Small intestine (tissue), 7 donors: ENCODE measurements at regions not wholly inside any gene's neighbourhood (a gene's known extent, or its start where the extent isn't known, plus 50 kb on each side); places are given as distances from the start of the nearest gene placed in this dataset.
A peak's percentile ranks its signal among the peaks of the same experiment; 100 is the strongest.

Experiments
- DNase-seq, 2 donors: peaks; one replicate each; pipeline versions ENCODE4 v3.0.0 to v3.0.0-alpha.2; 2013
- FAIRE-seq: peaks from 2 replicates; lab custom pipeline; 2012; peaks lifted over from hg19 to GRCh38; lab: Jason Lieb, UNC
- H3K27ac ChIP-seq, 3 donors: one replicate each; pipeline ENCODE4 v1.5.1; 2013; ENCODE audit warnings: low read length in 2 of 3, mild to moderate bottlenecking in 2 of 3, control low read depth in 1 of 3, inconsistent platforms in 1 of 3, low read depth in 1 of 3, moderate library complexity in 1 of 3
- H3K27me3 ChIP-seq, 3 donors: one replicate each; pipeline ENCODE4 v1.6.1; 2013; ENCODE audit warnings: low read length in 3 of 3, inconsistent platforms in 1 of 3; ENCODE audit not compliant: control insufficient read depth in 3 of 3, insufficient read depth in 3 of 3
- H3K36me3 ChIP-seq, 3 donors: one replicate each; pipeline ENCODE4 v1.6.1; 2013; ENCODE audit warnings: low read length in 3 of 3, inconsistent platforms in 1 of 3, low read depth in 1 of 3, mild to moderate bottlenecking in 1 of 3, moderate library complexity in 1 of 3; ENCODE audit not compliant: control insufficient read depth in 3 of 3, insufficient read depth in 2 of 3
- H3K4me1 ChIP-seq, 3 donors: one replicate each; pipeline ENCODE4 v1.6.1; 2013; ENCODE audit warnings: low read length in 2 of 3, inconsistent platforms in 1 of 3, low read depth in 1 of 3, mild to moderate bottlenecking in 1 of 3, moderate library complexity in 1 of 3; ENCODE audit not compliant: control insufficient read depth in 3 of 3, insufficient read depth in 2 of 3
- H3K4me3 ChIP-seq, 3 donors: one replicate each; pipeline ENCODE4 v1.5.1; 2013; ENCODE audit warnings: low read length in 3 of 3, control low read depth in 1 of 3, inconsistent platforms in 1 of 3, low read depth in 1 of 3, mild to moderate bottlenecking in 1 of 3, moderate library complexity in 1 of 3
- H3K9me3 ChIP-seq, 2 donors: one replicate each; pipeline ENCODE4 v1.6.1; 2013; ENCODE audit warnings: low read depth in 1 of 2, low read length in 1 of 2; ENCODE audit not compliant: control insufficient read depth in 2 of 2, insufficient read depth in 1 of 2
- WGBS, 3 donors: extraction: QIAGEN DNeasy Blood & Tissue Kit; methylation state at CpG; one replicate each; pipeline ENCODE4 v1.1.7; 2013; 5-methylcytosine and 5-hydroxymethylcytosine counted together
- donor health status: healthy with polysubstance abuse.
- donor health status: control.
- donor health status: control.
- donor health status: Bipolar disorder and iron deficiency.
- donor health status: healthy.

DNA sequence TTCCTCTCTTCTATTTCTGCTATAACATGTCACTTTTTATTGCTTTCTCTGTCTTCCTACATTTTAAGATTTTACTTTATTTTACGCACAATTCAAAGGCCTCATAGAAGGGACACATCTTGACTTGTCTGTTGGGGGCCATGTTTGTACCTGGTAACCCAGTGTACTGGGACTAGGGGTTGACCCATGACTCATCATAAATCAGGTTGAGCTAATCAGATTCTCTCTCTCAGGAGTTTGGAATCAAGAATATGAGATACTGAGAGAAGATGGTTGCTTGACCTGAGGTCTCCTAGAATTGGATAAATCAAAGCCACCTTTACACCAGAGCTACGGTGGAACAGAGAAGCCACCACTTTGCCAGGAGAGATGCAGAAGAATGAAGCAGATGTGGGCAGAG is 153.0 kb downstream of the UXS1 start:
- no peak for DNase-seq
- H3K27ac ChIP-seq, result no peak overlapping the region
- H3K36me3 ChIP-seq, result no peaks in the 10 kb centered on the region
- no peaks in the 10 kb centered on the region for H3K27me3 ChIP-seq
- H3K9me3 ChIP-seq, result no peaks in the 10 kb centered on the region
- no peak for FAIRE-seq
- H3K4me1 ChIP-seq, result no peaks in the 10 kb centered on the region
- H3K4me3 ChIP-seq, result no peak overlapping the region
- 96 to 100% (median 96%) methylated on average over 2 of the region's 2 CpGs for WGBS, 3 donors

GRCh38 chr2:106039634-106040315 is 154.3 kb downstream of the UXS1 start:
- FAIRE-seq, result no peak
- Histone ChIP-seq H3K9me3 (no peaks in the 10 kb centered on the region), H3K4me1 (no peaks in the 10 kb centered on the region), H3K36me3 (no peaks in the 10 kb centered on the region), H3K27ac (no peak overlapping the region), H3K27me3 (no peaks in the 10 kb centered on the region), H3K4me3 (no peak overlapping the region)
- WGBS, 3 donors, result 82 to 89% (median 89%) methylated on average over 3 to 4 of the region's 4 CpGs
- peak in 1 of 2 donors; percentile 65 for DNase-seq

GRCh38 chr2:106038601-106039375 is 155.3 kb downstream of the UXS1 start:
- H3K4me3 ChIP-seq, result no peak overlapping the region
- no peak for DNase-seq
- H3K27me3 ChIP-seq, result no peaks in the 10 kb centered on the region
- H3K9me3 ChIP-seq, result no peaks in the 10 kb centered on the region
- no peaks in the 10 kb centered on the region for H3K4me1 ChIP-seq
- no peak overlapping the region for H3K27ac ChIP-seq
- 61 to 66% (median 61%) methylated on average over 12 of the region's 12 CpGs for WGBS, 3 donors
- no peaks in the 10 kb centered on the region for H3K36me3 ChIP-seq
- no peak for FAIRE-seq

DNA sequence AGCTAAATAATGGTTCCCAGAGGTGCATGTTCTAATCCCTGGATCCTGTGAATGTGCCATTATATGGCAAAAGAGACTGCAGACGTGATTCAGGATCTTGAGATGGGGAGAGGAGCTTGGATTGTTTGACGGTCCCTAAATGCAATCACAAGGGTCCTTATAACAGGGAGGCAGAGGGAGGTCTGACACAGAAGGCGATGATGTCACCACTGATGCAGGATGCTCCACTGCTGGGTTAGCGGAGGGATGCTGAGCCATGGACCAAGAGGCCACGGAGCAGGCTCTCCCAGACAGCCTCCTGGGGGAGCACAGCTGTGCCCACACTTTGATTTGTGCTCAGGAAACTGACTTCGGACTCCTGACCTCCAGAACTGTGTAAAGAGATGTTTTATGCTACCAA is 156.2 kb downstream of the UXS1 start:
- no peaks in the 10 kb centered on the region for H3K4me1 ChIP-seq
- H3K9me3 ChIP-seq, result no peaks in the 10 kb centered on the region
- H3K4me3 ChIP-seq, result no peak overlapping the region
- no peak overlapping the region for H3K27ac ChIP-seq
- FAIRE-seq, result no peak
- 82 to 93% (median 83%) methylated on average over 5 to 6 of the region's 6 CpGs for WGBS, 3 donors
- H3K27me3 ChIP-seq, result no peaks in the 10 kb centered on the region
- H3K36me3 ChIP-seq, result no peaks in the 10 kb centered on the region
- DNase-seq, result no peak

DNA sequence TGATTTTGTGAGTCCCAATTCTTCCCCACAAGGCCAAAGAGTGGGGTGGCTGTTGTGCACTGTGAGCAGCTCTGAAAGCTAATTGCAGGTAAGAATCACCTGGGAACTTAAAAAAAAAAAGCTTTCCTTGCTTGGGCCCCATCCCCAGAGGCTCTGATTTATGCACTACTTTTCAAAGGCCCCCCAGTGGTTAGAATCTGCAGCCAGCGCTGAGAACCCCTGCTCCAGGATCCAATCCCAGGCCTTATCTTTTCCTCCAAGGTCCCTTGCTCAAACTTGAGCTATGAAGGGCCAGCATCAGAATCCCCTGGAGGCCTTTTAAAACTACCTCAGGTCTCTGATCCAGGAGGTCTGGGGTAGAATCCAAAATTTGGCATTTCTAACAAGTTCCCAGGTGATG is 156.8 kb downstream of the UXS1 start:
- Histone ChIP-seq H3K27ac (no peak overlapping the region), H3K4me1 (no peaks in the 10 kb centered on the region), H3K36me3 (no peaks in the 10 kb centered on the region), H3K9me3 (no peaks in the 10 kb centered on the region), H3K4me3 (no peak overlapping the region), H3K27me3 (no peaks in the 10 kb centered on the region)
- no peak for DNase-seq
- no peak for FAIRE-seq
- 38 to 87% (median 67%) methylated on average over 1 of the region's 1 CpG for WGBS, 3 donors

GRCh38 chr2:106034325-106034724 is 159.8 kb downstream of the UXS1 start:
- Histone ChIP-seq H3K9me3 (no peaks in the 10 kb centered on the region), H3K36me3 (no peaks in the 10 kb centered on the region), H3K4me3 (no peak overlapping the region), H3K27ac (no peak overlapping the region), H3K4me1 (peaks cover 3 to 23% (median 9%) of the 10 kb centered on the region in 3 donors), H3K27me3 (no peaks in the 10 kb centered on the region)
- DNase-seq (no peak), FAIRE-seq (no peak)
- 69 to 80% (median 75%) methylated on average over 3 of the region's 3 CpGs for WGBS, 3 donors

DNA sequence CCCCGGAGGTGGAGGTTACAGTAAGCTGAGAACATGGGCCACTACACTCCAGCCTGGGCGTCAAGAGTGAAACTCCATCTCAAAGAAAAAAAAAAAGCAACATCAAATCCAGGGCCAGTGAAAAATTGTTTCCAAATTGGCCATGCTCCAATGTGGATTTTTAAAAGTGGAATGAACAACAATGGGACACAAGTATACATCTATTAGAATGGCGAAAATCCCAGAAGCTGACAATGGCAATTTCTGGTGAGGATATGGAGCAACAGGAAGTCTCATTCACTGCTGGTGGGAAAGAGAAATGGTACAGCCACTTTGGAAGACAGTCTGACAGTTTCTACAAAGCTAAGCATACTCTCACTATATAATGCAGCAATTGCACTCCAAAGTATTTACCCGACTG is 161.4 kb downstream of the UXS1 start:
- no peaks in the 10 kb centered on the region for H3K36me3 ChIP-seq
- H3K4me1 ChIP-seq, result peaks cover 3 to 34% (median 15%) of the 10 kb centered on the region in 3 donors
- H3K9me3 ChIP-seq, result peaks cover 0 to 3% of the 10 kb centered on the region in 2 donors
- H3K4me3 ChIP-seq, result no peak overlapping the region
- FAIRE-seq, result no peak
- no peak for DNase-seq
- H3K27ac ChIP-seq, result no peak overlapping the region
- no peaks in the 10 kb centered on the region for H3K27me3 ChIP-seq
- 83 to 98% (median 92%) methylated on average over 4 of the region's 4 CpGs for WGBS, 3 donors

DNA sequence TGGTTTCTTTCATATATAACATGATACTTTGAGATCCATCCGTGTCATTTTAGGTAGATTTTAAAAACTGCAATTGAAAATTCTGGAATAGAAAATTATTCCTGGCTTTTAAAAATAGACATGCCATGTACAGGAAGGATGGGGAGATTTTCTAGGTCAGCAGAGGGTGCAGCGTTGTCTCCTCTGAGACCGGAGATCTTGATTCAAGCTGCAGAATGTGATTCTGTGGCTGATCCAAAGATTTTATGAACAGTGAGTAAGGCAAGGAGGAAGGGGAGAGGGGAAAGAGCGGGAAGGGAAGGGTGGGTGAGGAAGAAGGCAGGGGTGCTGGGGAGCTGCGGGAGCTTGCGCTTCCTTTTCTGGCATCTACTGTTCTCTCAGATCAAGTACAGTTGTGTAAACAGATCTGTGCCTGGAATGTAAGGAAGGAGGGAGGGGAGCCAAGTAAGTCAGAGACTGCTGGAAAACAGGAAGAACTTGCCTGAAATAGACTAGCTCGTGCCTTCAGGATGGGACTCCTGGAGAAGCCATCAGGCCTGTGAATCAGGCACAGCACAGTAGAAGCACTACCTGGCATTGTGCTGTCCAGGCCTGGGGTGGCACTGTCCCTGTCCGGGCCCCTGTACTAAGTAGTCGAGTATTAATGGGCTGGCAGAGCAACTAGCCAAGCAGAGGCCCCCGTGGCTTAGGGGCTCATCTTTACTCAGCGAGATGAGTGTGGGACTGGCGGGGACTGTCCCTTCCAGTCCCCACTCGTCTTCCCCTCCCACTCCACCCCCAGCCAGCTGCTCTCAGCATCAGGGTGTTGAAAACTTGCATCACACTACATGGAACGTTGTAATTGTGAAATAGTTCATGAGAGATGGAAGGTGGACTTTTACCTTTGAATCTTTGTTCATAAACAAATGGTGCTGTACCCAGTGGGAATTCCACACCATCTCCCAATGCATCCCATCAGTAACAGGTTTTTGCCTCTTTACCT is 163.5 kb downstream of the UXS1 start:
- peaks cover 0 to 3% of the 10 kb centered on the region in 2 donors for H3K9me3 ChIP-seq
- WGBS, 3 donors, result 25 to 26% (median 26%) methylated on average over 14 of the region's 14 CpGs
- DNase-seq (peak; percentile 91 to 92), FAIRE-seq (no peak)
- no peaks in the 10 kb centered on the region for H3K36me3 ChIP-seq
- H3K4me3 ChIP-seq, result no peak overlapping the region
- H3K27ac ChIP-seq, result peak overlapping the region; percentile 74 to 95 (median 88)
- H3K27me3 ChIP-seq, result no peaks in the 10 kb centered on the region
- peaks cover 3 to 34% (median 15%) of the 10 kb centered on the region in 3 donors for H3K4me1 ChIP-seq
